ENCODE measurements at regions not wholly inside any gene's neighbourhood (a gene's known extent, or its start where the extent isn't known, plus 50 kb on each side); places are given as distances from the start of the nearest gene placed in this dataset.

- Histone ChIP-seq H3K36me3 (ENCODE audit: control insufficient read depth in 2 of 2, extremely low read depth in 1 of 2, insufficient read depth in 2 of 2, low read length in 2 of 2) (no peaks in the 10 kb centered on the region), H3K4me1 (ENCODE audit: control insufficient read depth, extremely low read depth, insufficient read depth, low read length) (no peaks in the 10 kb centered on the region), H3K9me1 (replicated peaks; ENCODE audit: control insufficient read depth, extremely low read depth, insufficient read depth, low read length) (no peaks in the 10 kb centered on the region), H3K9me3 (replicated peaks; ENCODE audit: control insufficient read depth, insufficient read depth, low read length) (peaks cover 6% of the 10 kb centered on the region), H4K20me1 (replicated peaks; ENCODE audit: control insufficient read depth, extremely low read depth, insufficient read depth, low read length) (no peaks in the 10 kb centered on the region), H2AFZ (ENCODE audit: low read depth, low read length) (no peak overlapping the region), H3K27me3 (ENCODE audit: control insufficient read depth in 2 of 2, insufficient read depth in 2 of 2, low read length in 2 of 2) (no peaks in the 10 kb centered on the region), H3K9ac (replicated peaks; ENCODE audit: extremely low read depth, insufficient read depth, low read length) (no peak overlapping the region), H3K4me2 (ENCODE audit: insufficient read depth, low read length) (no peak overlapping the region), H3K79me2 (ENCODE audit: control insufficient read depth, insufficient read depth, low read length) (no peaks in the 10 kb centered on the region), H3K4me3 (replicated peaks in 1 of 3; ENCODE audit: insufficient read depth in 1 of 3, low read depth in 1 of 3, low read length in 3 of 3) (no peak overlapping the region), H3K27ac (ENCODE audit: insufficient read depth, low read depth, low read length) (no peak overlapping the region)
- POLR2A ChIA-PET: no interaction called here
- CTCF ChIA-PET: no interaction called here
- dilution Hi-C loops (cut with MboI; ENCODE audit: extremely low pct_ligation_motif_present, low sequenced_read_pairs) (no loop called here), intact Hi-C loops (cut with micrococcal nuclease) (no loop called here)
- TF ChIP-seq MAX (IDR thresholded peaks at IDR 0.05; ENCODE audit: insufficient read depth, insufficient read length) (no peak), POLR2A (IDR thresholded peaks at IDR 0.05; ENCODE audit: low read depth, low read length) (no peak), MYC (IDR thresholded peaks at IDR 0.05; ENCODE audit: low read depth, low read length) (no peak), JUN (IDR thresholded peaks at IDR 0.05; ENCODE audit: borderline replicate concordance, insufficient read depth, insufficient read length, low read depth) (no peak), EZH2 (IDR thresholded peaks at IDR 0.05; ENCODE audit: borderline replicate concordance, low read depth, low read length, severe bottlenecking) (no peak), FOS (IDR thresholded peaks at IDR 0.05; ENCODE audit: borderline replicate concordance, insufficient read depth, low read length) (no peak), POLR2AphosphoS5 (IDR thresholded peaks at IDR 0.05; ENCODE audit: insufficient read depth, low read depth, low read length) (no peak), GATA2 (IDR thresholded peaks at IDR 0.05; ENCODE audit: insufficient read depth, insufficient read length, low read depth, low read length) (no peak)
- TF ChIP-seq, protein P1, sequence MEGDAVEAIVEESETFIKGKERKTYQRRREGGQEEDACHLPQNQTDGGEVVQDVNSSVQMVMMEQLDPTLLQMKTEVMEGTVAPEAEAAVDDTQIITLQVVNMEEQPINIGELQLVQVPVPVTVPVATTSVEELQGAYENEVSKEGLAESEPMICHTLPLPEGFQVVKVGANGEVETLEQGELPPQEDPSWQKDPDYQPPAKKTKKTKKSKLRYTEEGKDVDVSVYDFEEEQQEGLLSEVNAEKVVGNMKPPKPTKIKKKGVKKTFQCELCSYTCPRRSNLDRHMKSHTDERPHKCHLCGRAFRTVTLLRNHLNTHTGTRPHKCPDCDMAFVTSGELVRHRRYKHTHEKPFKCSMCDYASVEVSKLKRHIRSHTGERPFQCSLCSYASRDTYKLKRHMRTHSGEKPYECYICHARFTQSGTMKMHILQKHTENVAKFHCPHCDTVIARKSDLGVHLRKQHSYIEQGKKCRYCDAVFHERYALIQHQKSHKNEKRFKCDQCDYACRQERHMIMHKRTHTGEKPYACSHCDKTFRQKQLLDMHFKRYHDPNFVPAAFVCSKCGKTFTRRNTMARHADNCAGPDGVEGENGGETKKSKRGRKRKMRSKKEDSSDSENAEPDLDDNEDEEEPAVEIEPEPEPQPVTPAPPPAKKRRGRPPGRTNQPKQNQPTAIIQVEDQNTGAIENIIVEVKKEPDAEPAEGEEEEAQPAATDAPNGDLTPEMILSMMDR (IDR thresholded peaks at IDR 0.05; ENCODE audit: extremely low read depth in 1 of 2, insufficient read depth in 1 of 2, low read depth in 1 of 2, low read length in 2 of 2): no peak
- FAIRE-seq (no peak), DNase-seq (ENCODE audit: low read depth, low spot score) (no peak)
- BruUV-seq (replicated peaks): no TSS peak
Measured at GRCh38 chr13:22114630-22115311, 443.9 kb downstream of the FGF9 start.

All from endothelial cell of umbilical vein (primary cell).